CD14-positive monocyte (primary cell): ENCODE measurements at regions not wholly inside any gene's neighbourhood (a gene's known extent, or its start where the extent isn't known, plus 50 kb on each side); places are given as distances from the start of the nearest gene placed in this dataset.

Experiments
- DNase-seq, 3 donors: peaks; one replicate each; pipeline ENCODE4 v3.0.0-alpha.2; 2011 to 2022
- H2AFZ ChIP-seq: 2 replicates; pipeline ENCODE4 v1.6.0; 2012; ENCODE audit warnings: mild to moderate bottlenecking, low read depth, low read length, inconsistent platforms; ENCODE audit not compliant: insufficient read depth, poor library complexity, severe bottlenecking
- H3K27ac ChIP-seq, 2 donors: 1 replicate in 1 of 2; 2 replicates in 1 of 2; pipeline ENCODE4 v1.5.1; 2012 to 2013; ENCODE audit warnings: low read length in 2 of 2, control low read depth in 1 of 2, inconsistent platforms in 1 of 2, low read depth in 1 of 2, mild to moderate bottlenecking in 1 of 2
- H3K27me3 ChIP-seq, 2 donors: one replicate each; pipeline versions ENCODE4 v1.6.0 to v1.6.1; 2011 to 2013; ENCODE audit warnings: low read length in 2 of 2; ENCODE audit not compliant: control insufficient read depth in 2 of 2, insufficient read depth in 2 of 2
- H3K36me3 ChIP-seq, 2 donors: replicated peaks in 1 of 2; 1 replicate in 1 of 2; 2 replicates in 1 of 2; pipeline versions ENCODE4 v1.5.1 to v1.6.1; 2012 to 2013; ENCODE audit warnings: low read length in 2 of 2, control low read depth in 1 of 2, inconsistent platforms in 1 of 2, mild to moderate bottlenecking in 1 of 2; ENCODE audit not compliant: insufficient read depth in 2 of 2, control insufficient read depth in 1 of 2
- H3K4me1 ChIP-seq, 2 donors: 1 replicate in 1 of 2; 2 replicates in 1 of 2; pipeline versions ENCODE4 v1.5.1 to v1.6.1; 2012 to 2013; ENCODE audit warnings: low read length in 2 of 2, control low read depth in 1 of 2, inconsistent platforms in 1 of 2, mild to moderate bottlenecking in 1 of 2, moderate library complexity in 1 of 2; ENCODE audit not compliant: insufficient read depth in 2 of 2, control insufficient read depth in 1 of 2
- H3K4me2 ChIP-seq: replicated peaks from 2 replicates; pipeline ENCODE3; 2012; ENCODE audit warnings: low read length, moderate library complexity, mild to moderate bottlenecking; ENCODE audit not compliant: poor library complexity, severe bottlenecking; ENCODE audit errors: extremely low read depth
- H3K4me3 ChIP-seq, 3 experiments: fragments of 200-600 bp in 1 of 3; sonication (generic) in 1 of 3; replicated peaks in 1 of 3; 1 replicate in 2 of 3; 2 replicates in 1 of 3; pipeline ENCODE4 v1.5.1; 2011 to 2013; ENCODE audit warnings: low read length in 3 of 3, mild to moderate bottlenecking in 3 of 3, control low read depth in 2 of 3, low read depth in 2 of 3, inconsistent platforms in 1 of 3, moderate library complexity in 1 of 3
- H3K79me2 ChIP-seq: 2 replicates; pipeline ENCODE4 v1.6.0; 2012; ENCODE audit warnings: mild to moderate bottlenecking, control low read depth, inconsistent platforms, low read length, moderate library complexity; ENCODE audit not compliant: insufficient read depth
- H3K9ac ChIP-seq: 2 replicates; pipeline ENCODE4 v1.6.0; 2017; ENCODE audit warnings: low read length, mild to moderate bottlenecking; ENCODE audit not compliant: insufficient read depth, poor library complexity, severe bottlenecking
- H3K9me3 ChIP-seq, 2 donors: replicated peaks in 1 of 2; 1 replicate in 1 of 2; 2 replicates in 1 of 2; pipeline versions ENCODE4 v1.5.1 to v1.6.1; 2012 to 2013; ENCODE audit warnings: low read length in 2 of 2, control low read depth in 1 of 2; ENCODE audit not compliant: control insufficient read depth in 1 of 2, insufficient read depth in 1 of 2
- H4K20me1 ChIP-seq: 2 replicates; pipeline ENCODE4 v1.6.0; 2012; ENCODE audit warnings: mild to moderate bottlenecking, low read length, control low read depth, moderate library complexity; ENCODE audit not compliant: insufficient read depth
- H3K27ac Mint-ChIP-seq, 7 donors: one replicate each; pipeline ENCODE4 v1.8.0; 2020; ENCODE audit warnings: mild to moderate bottlenecking in 7 of 7, mixed read lengths in 7 of 7, moderate library complexity in 6 of 7, inconsistent platforms in 2 of 7
- H3K27me3 Mint-ChIP-seq, 3 donors: one replicate each; pipeline ENCODE4 v1.8.0; 2021 to 2022; ENCODE audit warnings: low read depth in 3 of 3, mild to moderate bottlenecking in 3 of 3, mixed read lengths in 3 of 3, moderate library complexity in 3 of 3, inconsistent platforms in 1 of 3
- H3K36me3 Mint-ChIP-seq, 2 donors: one replicate each; pipeline ENCODE4 v1.8.0; 2020; ENCODE audit warnings: mixed read lengths in 2 of 2, inconsistent platforms in 1 of 2, mild to moderate bottlenecking in 1 of 2
- H3K4me1 Mint-ChIP-seq: one replicate; pipeline ENCODE4 v1.8.0; 2020; ENCODE audit warnings: mild to moderate bottlenecking, mixed read lengths
- H3K4me3 Mint-ChIP-seq, 2 donors: one replicate each; pipeline ENCODE4 v1.8.0; 2020; ENCODE audit warnings: mild to moderate bottlenecking in 2 of 2, mixed read lengths in 2 of 2, moderate library complexity in 1 of 2
- H3K9me3 Mint-ChIP-seq, 7 donors: one replicate each; pipeline ENCODE4 v1.8.0; 2020 to 2022; ENCODE audit warnings: mixed read lengths in 7 of 7, mild to moderate bottlenecking in 6 of 7, moderate library complexity in 6 of 7, inconsistent platforms in 2 of 7
- WGBS: methylation state at CpG from one replicate; pipeline ENCODE4 v1.1.5; 2013; ENCODE audit warnings: missing lambda C conversion rate; ENCODE audit not compliant: insufficient coverage; 5-methylcytosine and 5-hydroxymethylcytosine counted together
- intact Hi-C, 2 donors: fragments of 100-400 bp; cut with micrococcal nuclease; formaldehyde crosslinking; loops; one replicate each; pipeline versions ENCODE4 v1.15.0 to v1.15.1; 2023
- TF ChIP-seq, protein P1 (sequence below): fragments of 200-600 bp; IDR thresholded peaks from one replicate; pipeline ENCODE4 v1.8.0; 2022; ENCODE audit warnings: antibody characterized with exemption, mild to moderate bottlenecking

- no peak overlapping the region for H3K4me2 ChIP-seq
- H3K4me3 ChIP-seq, result no peak overlapping the region
- no peaks in the 10 kb centered on the region for H3K27me3 ChIP-seq
- H3K9me3 ChIP-seq, result no peaks in the 10 kb centered on the region
- Mint-ChIP-seq H3K27ac (no peak overlapping the region), H3K9me3 (peaks cover 0 to 8% (median 4%) of the 10 kb centered on the region in 7 donors), H3K4me3 (no peak overlapping the region), H3K4me1 (no peaks in the 10 kb centered on the region), H3K36me3 (no peaks in the 10 kb centered on the region), H3K27me3 (no peaks in the 10 kb centered on the region)
- no peak overlapping the region for H2AFZ ChIP-seq
- TF ChIP-seq, protein P1, sequence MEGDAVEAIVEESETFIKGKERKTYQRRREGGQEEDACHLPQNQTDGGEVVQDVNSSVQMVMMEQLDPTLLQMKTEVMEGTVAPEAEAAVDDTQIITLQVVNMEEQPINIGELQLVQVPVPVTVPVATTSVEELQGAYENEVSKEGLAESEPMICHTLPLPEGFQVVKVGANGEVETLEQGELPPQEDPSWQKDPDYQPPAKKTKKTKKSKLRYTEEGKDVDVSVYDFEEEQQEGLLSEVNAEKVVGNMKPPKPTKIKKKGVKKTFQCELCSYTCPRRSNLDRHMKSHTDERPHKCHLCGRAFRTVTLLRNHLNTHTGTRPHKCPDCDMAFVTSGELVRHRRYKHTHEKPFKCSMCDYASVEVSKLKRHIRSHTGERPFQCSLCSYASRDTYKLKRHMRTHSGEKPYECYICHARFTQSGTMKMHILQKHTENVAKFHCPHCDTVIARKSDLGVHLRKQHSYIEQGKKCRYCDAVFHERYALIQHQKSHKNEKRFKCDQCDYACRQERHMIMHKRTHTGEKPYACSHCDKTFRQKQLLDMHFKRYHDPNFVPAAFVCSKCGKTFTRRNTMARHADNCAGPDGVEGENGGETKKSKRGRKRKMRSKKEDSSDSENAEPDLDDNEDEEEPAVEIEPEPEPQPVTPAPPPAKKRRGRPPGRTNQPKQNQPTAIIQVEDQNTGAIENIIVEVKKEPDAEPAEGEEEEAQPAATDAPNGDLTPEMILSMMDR, result no peak
- no peak for DNase-seq
- H3K27ac ChIP-seq, result no peak overlapping the region
- H3K36me3 ChIP-seq, result no peaks in the 10 kb centered on the region
- WGBS, result no CpG with 5 or more reads among the region's 1 CpG
- H4K20me1 ChIP-seq, result no peaks in the 10 kb centered on the region
- no peak overlapping the region for H3K9ac ChIP-seq
- H3K4me1 ChIP-seq, result no peaks in the 10 kb centered on the region
- intact Hi-C loops, result no loop called here
- H3K79me2 ChIP-seq, result no peaks in the 10 kb centered on the region
These were observed 847.6 kb upstream of the KLHL1 start for GRCh38 chr13:70955887-70956286.

DNA sequence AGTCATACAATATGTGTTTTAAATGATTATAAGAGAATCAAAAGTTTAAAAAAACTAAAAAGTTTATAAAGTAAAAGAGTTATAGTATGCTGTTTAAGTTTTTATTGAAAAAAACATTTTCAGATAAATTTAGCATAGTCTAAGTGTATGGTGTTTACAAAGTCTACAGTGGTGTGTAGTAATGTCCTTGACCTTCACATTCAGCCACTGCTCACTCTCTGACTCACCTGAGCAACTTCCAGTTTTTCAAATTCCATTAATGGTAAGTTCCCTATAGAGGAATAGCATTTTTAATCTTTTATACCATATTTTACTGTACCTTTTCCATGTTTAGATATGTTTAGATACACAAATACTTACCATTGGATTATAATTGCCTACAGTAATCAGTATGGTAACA is 842.4 kb upstream of the KLHL1 start:
- Histone ChIP-seq H3K4me3 (no peak overlapping the region), H2AFZ (no peak overlapping the region), H3K36me3 (no peaks in the 10 kb centered on the region), H3K9ac (no peak overlapping the region), H3K4me1 (no peaks in the 10 kb centered on the region), H3K27me3 (no peaks in the 10 kb centered on the region), H4K20me1 (no peaks in the 10 kb centered on the region), H3K9me3 (no peaks in the 10 kb centered on the region), H3K79me2 (no peaks in the 10 kb centered on the region), H3K27ac (no peak overlapping the region), H3K4me2 (no peak overlapping the region)
- DNase-seq, result no peak
- H3K36me3 Mint-ChIP-seq, result no peaks in the 10 kb centered on the region
- no peak overlapping the region for H3K27ac Mint-ChIP-seq
- H3K4me1 Mint-ChIP-seq, result no peaks in the 10 kb centered on the region
- H3K9me3 Mint-ChIP-seq, result peaks cover 0 to 8% (median 4%) of the 10 kb centered on the region in 7 donors
- peaks cover 0 to 4% (median 0%) of the 10 kb centered on the region in 3 donors for H3K27me3 Mint-ChIP-seq
- no peak overlapping the region for H3K4me3 Mint-ChIP-seq
- TF ChIP-seq, protein P1, result no peak
- intact Hi-C loops, result no loop called here
